ENCODE measurements at regions not wholly inside any gene's neighbourhood (a gene's known extent, or its start where the extent isn't known, plus 50 kb on each side); places are given as distances from the start of the nearest gene placed in this dataset.
A peak's percentile ranks its signal among the peaks of the same experiment; 100 is the strongest.
"Not testable (repeated sequence)": the region's sequence is repeated elsewhere in the genome, so short reads cannot be mapped to it uniquely, and the experiment has no call there.

GRCh38 chrX:2162695-2163094 lies 338.1 kb downstream of the DHRSX start:
- no peak for ATAC-seq (replicated peaks in 6 of 8)
- WGBS, 10 experiments, result 0 to 100% (median 60%) methylated on average over 1 to 3 of the region's 3 CpGs; no CpG with 5 or more reads in 3 of the 10 experiments
- in situ Hi-C loops (cut with MboI; ENCODE audit: low pct_unique_long_range_greater_than_20kb in 2 of 9, low sequenced_read_pairs in 9 of 9, unreplicated experiment in 9 of 9), result no loop called here

GRCh38 chrX:2159861-2160260 lies 340.9 kb downstream of the DHRSX start:
- no peak for ATAC-seq (replicated peaks in 6 of 8)
- no peak overlapping the region for H3K27ac ChIP-seq
- peaks cover 1 to 3% of the 10 kb centered on the region in 2 donors for H3K4me1 ChIP-seq (replicated peaks in 1 of 2)
- in situ Hi-C loops (cut with MboI; ENCODE audit: low pct_unique_long_range_greater_than_20kb in 2 of 9, low sequenced_read_pairs in 9 of 9, unreplicated experiment in 9 of 9), result no loop called here
- H3K4me3 ChIP-seq, result no peak overlapping the region
- WGBS, 10 experiments, result 40 to 94% (median 81%) methylated on average over 1 to 3 of the region's 3 CpGs; no CpG with 5 or more reads in 4 of the 10 experiments

More at GRCh38 chrX:2162695-2163094, 338.1 kb downstream of the DHRSX start:
- H3K27ac ChIP-seq, result no peak overlapping the region
- H3K4me1 ChIP-seq (replicated peaks in 1 of 2), result peaks cover 6 to 7% of the 10 kb centered on the region in 2 donors
- no peak overlapping the region for H3K4me3 ChIP-seq

- Histone ChIP-seq H3K4me3 (no peak overlapping the region), H3K27ac (no peak overlapping the region), H3K4me1 (replicated peaks in 1 of 2) (peaks cover 0 to under 1% of the 10 kb centered on the region in 2 donors)
- 20 to 100% (median 82%) methylated on average over 1 to 4 of the region's 4 CpGs; no CpG with 5 or more reads in 3 of the 10 experiments for WGBS, 10 experiments
- no peak for ATAC-seq (replicated peaks in 6 of 8)
- in situ Hi-C loops (cut with MboI; ENCODE audit: low pct_unique_long_range_greater_than_20kb in 2 of 9, low sequenced_read_pairs in 9 of 9, unreplicated experiment in 9 of 9), result no loop called here
Measured at GRCh38 chrX:2159393-2159792, 341.4 kb downstream of the DHRSX start.

GRCh38 chrX:2150722-2151121 lies 350.1 kb downstream of the DHRSX start:
- WGBS, 10 experiments, result 22 to 90% (median 70%) methylated on average over 1 to 3 of the region's 3 CpGs; no CpG with 5 or more reads in 3 of the 10 experiments
- no peak for ATAC-seq (replicated peaks in 6 of 8)
- no peak overlapping the region for H3K27ac ChIP-seq
- H3K4me3 ChIP-seq, result no peak overlapping the region
- in situ Hi-C loops (cut with MboI; ENCODE audit: low pct_unique_long_range_greater_than_20kb in 2 of 9, low sequenced_read_pairs in 9 of 9, unreplicated experiment in 9 of 9), result no loop called here
- H3K4me1 ChIP-seq (replicated peaks in 1 of 2), result no peaks in the 10 kb centered on the region

GRCh38 chrX:2150014-2150413 lies 350.8 kb downstream of the DHRSX start:
- H3K27ac ChIP-seq; H3K4me1 ChIP-seq (replicated peaks in 1 of 2); ATAC-seq (replicated peaks in 6 of 8); H3K4me3 ChIP-seq; in situ Hi-C loops (cut with MboI; ENCODE audit: low pct_unique_long_range_greater_than_20kb in 2 of 9, low sequenced_read_pairs in 9 of 9, unreplicated experiment in 9 of 9): not testable (repeated sequence)
- WGBS, 10 experiments, result 0 to 100% (median 92%) methylated on average over 1 to 2 of the region's 2 CpGs; no CpG with 5 or more reads in 1 of the 10 experiments

- ATAC-seq (replicated peaks in 6 of 8); H3K4me3 ChIP-seq; H3K27ac ChIP-seq; in situ Hi-C loops (cut with MboI; ENCODE audit: low pct_unique_long_range_greater_than_20kb in 2 of 9, low sequenced_read_pairs in 9 of 9, unreplicated experiment in 9 of 9); H3K4me1 ChIP-seq (replicated peaks in 1 of 2): not testable (repeated sequence)
- WGBS, 10 experiments, result 23 to 92% (median 74%) methylated on average over 1 to 3 of the region's 3 CpGs; no CpG with 5 or more reads in 3 of the 10 experiments
Measured at GRCh38 chrX:2149055-2149454, 351.7 kb downstream of the DHRSX start.

GRCh38 chrX:2147928-2148327 lies 352.8 kb downstream of the DHRSX start:
- Histone ChIP-seq H3K27ac (no peak overlapping the region), H3K4me3 (no peak overlapping the region), H3K4me1 (replicated peaks in 1 of 2) (no peaks in the 10 kb centered on the region)
- in situ Hi-C loops (cut with MboI; ENCODE audit: low pct_unique_long_range_greater_than_20kb in 2 of 9, low sequenced_read_pairs in 9 of 9, unreplicated experiment in 9 of 9), result no loop called here
- no peak for ATAC-seq (replicated peaks in 6 of 8)
- 0 to 100% (median 44%) methylated on average over 1 to 3 of the region's 3 CpGs; no CpG with 5 or more reads in 2 of the 10 experiments for WGBS, 10 experiments

- no peaks in the 10 kb centered on the region for H3K4me1 ChIP-seq (replicated peaks in 1 of 2)
- no peak overlapping the region for H3K4me3 ChIP-seq
- in situ Hi-C loops (cut with MboI; ENCODE audit: low pct_unique_long_range_greater_than_20kb in 2 of 9, low sequenced_read_pairs in 9 of 9, unreplicated experiment in 9 of 9), result no loop called here
- H3K27ac ChIP-seq, result no peak overlapping the region
- 0 to 100% (median 59%) methylated on average over 1 to 13 of the region's 14 CpGs for WGBS, 10 experiments
- peak in 3 of 8 experiments; percentile 49 to 98 (median 93) for ATAC-seq (replicated peaks in 6 of 8)
Measured at GRCh38 chrX:2145692-2146367, 354.9 kb downstream of the DHRSX start.

- ATAC-seq (replicated peaks in 6 of 8), result no peak
- 39 to 100% (median 93%) methylated on average over 1 to 4 of the region's 4 CpGs for WGBS, 10 experiments
- Histone ChIP-seq H3K27ac (no peak overlapping the region), H3K4me3 (no peak overlapping the region), H3K4me1 (replicated peaks in 1 of 2) (no peaks in the 10 kb centered on the region)
- in situ Hi-C loops (cut with MboI; ENCODE audit: low pct_unique_long_range_greater_than_20kb in 2 of 9, low sequenced_read_pairs in 9 of 9, unreplicated experiment in 9 of 9), result no loop called here
Measured at GRCh38 chrX:2137882-2138281, 362.9 kb downstream of the DHRSX start.

- 29 to 100% (median 87%) methylated on average over 2 of the region's 2 CpGs; no CpG with 5 or more reads in 2 of the 10 experiments for WGBS, 10 experiments
- no peak overlapping the region for H3K27ac ChIP-seq
- in situ Hi-C loops (cut with MboI; ENCODE audit: low pct_unique_long_range_greater_than_20kb in 2 of 9, low sequenced_read_pairs in 9 of 9, unreplicated experiment in 9 of 9), result no loop called here
Measured at GRCh38 chrX:2136848-2137247, 363.9 kb downstream of the DHRSX start.

GRCh38 chrX:2135421-2135820 lies 365.4 kb downstream of the DHRSX start:
- no peak for ATAC-seq (replicated peaks in 6 of 8)
- in situ Hi-C loops (cut with MboI; ENCODE audit: low pct_unique_long_range_greater_than_20kb in 2 of 9, low sequenced_read_pairs in 9 of 9, unreplicated experiment in 9 of 9), result no loop called here
- Histone ChIP-seq H3K4me1 (replicated peaks in 1 of 2) (no peaks in the 10 kb centered on the region), H3K4me3 (no peak overlapping the region), H3K27ac (no peak overlapping the region)
- WGBS, 10 experiments, result 0 to 100% (median 82%) methylated on average over 1 to 5 of the region's 6 CpGs; no CpG with 5 or more reads in 2 of the 10 experiments

More at GRCh38 chrX:2136848-2137247, 363.9 kb downstream of the DHRSX start:
- H3K4me1 ChIP-seq (replicated peaks in 1 of 2), result no peaks in the 10 kb centered on the region
- no peak overlapping the region for H3K4me3 ChIP-seq
- no peak for ATAC-seq (replicated peaks in 6 of 8)

GRCh38 chrX:2134782-2135181 lies 366.0 kb downstream of the DHRSX start:
- Histone ChIP-seq H3K27ac (no peak overlapping the region), H3K4me1 (replicated peaks in 1 of 2) (no peaks in the 10 kb centered on the region), H3K4me3 (no peak overlapping the region)
- in situ Hi-C loops (cut with MboI; ENCODE audit: low pct_unique_long_range_greater_than_20kb in 2 of 9, low sequenced_read_pairs in 9 of 9, unreplicated experiment in 9 of 9), result no loop called here
- ATAC-seq (replicated peaks in 6 of 8), result no peak
- 0 to 67% (median 53%) methylated on average over 1 of the region's 1 CpG; no CpG with 5 or more reads in 4 of the 10 experiments for WGBS, 10 experiments
